H1 (cell line): ENCODE measurements at regions not wholly inside any gene's neighbourhood (a gene's known extent, or its start where the extent isn't known, plus 50 kb on each side); places are given as distances from the start of the nearest gene placed in this dataset.

ENCODE experiments used
- CTCF ChIA-PET: fragments of 300-600 bp; sonication (Branson Sonifier 250); formaldehyde crosslinking; loops from one replicate; lab custom pipeline; 2021; ENCODE audit not compliant: partially characterized antibody; lab: Charles Lee
- POLR2A ChIA-PET: fragments of 300-600 bp; sonication (Branson Sonifier 250); formaldehyde crosslinking; loops from one replicate; lab custom pipeline; 2021; ENCODE audit warnings: inconsistent platforms; ENCODE audit not compliant: partially characterized antibody; lab: Charles Lee
- DNase-seq, 2 experiments: peaks; one replicate each; pipeline versions ENCODE4 v3.0.0 to v3.0.0-alpha.2; 2010 to 2022; ENCODE audit warnings: low spot score in 2 of 2, low read depth in 1 of 2, mixed read lengths in 1 of 2
- FAIRE-seq: peaks from 2 replicates; lab custom pipeline; 2011; peaks lifted over from hg19 to GRCh38; lab: Jason Lieb, UNC
- H2AFZ ChIP-seq: 2 replicates; pipeline ENCODE4 v1.8.1; 2012; ENCODE audit warnings: low read length, inconsistent platforms
- H2AK5ac ChIP-seq: 2 replicates; pipeline ENCODE4 v1.6.1; 2013; ENCODE audit warnings: low read depth, low read length
- H2BK120ac ChIP-seq: replicated peaks from 2 replicates; pipeline ENCODE3; 2013; ENCODE audit warnings: low read depth, low read length, inconsistent platforms
- H2BK12ac ChIP-seq: 2 replicates; pipeline ENCODE4 v1.6.1; 2013; ENCODE audit warnings: low read depth, low read length
- H2BK15ac ChIP-seq: 2 replicates; pipeline ENCODE4 v1.6.1; 2013; ENCODE audit warnings: low read length
- H2BK20ac ChIP-seq: 2 replicates; pipeline ENCODE4 v1.6.1; 2013; ENCODE audit warnings: low read length
- H2BK5ac ChIP-seq: 2 replicates; pipeline ENCODE4 v1.6.1; 2013; ENCODE audit warnings: low read depth, low read length
- H3K14ac ChIP-seq: 2 replicates; pipeline ENCODE4 v1.6.1; 2013; ENCODE audit warnings: inconsistent platforms; ENCODE audit not compliant: insufficient read length
- H3K18ac ChIP-seq: 2 replicates; pipeline ENCODE4 v1.6.1; 2013; ENCODE audit warnings: low read length; ENCODE audit errors: extremely low read depth
- H3K23ac ChIP-seq: 2 replicates; pipeline ENCODE4 v1.6.1; 2013; ENCODE audit warnings: inconsistent platforms; ENCODE audit not compliant: insufficient read length
- H3K23me2 ChIP-seq: 2 replicates; pipeline ENCODE4 v1.6.1; 2013; ENCODE audit warnings: low read depth, low read length
- H3K27ac ChIP-seq: 2 replicates; pipeline ENCODE4 v1.6.1; 2011; ENCODE audit warnings: low read depth, low read length, inconsistent platforms
- H3K27me3 ChIP-seq, 4 experiments: replicated peaks in 1 of 4; 1 replicate in 1 of 4; 2 replicates in 3 of 4; pipeline versions ENCODE4 v1.6.1 to v1.8.1; 2011 to 2013; ENCODE audit warnings: low read length in 3 of 4, mild to moderate bottlenecking in 3 of 4, inconsistent platforms in 2 of 4, mixed read lengths in 2 of 4, moderate library complexity in 1 of 4; ENCODE audit not compliant: control insufficient read depth in 3 of 4, insufficient read depth in 3 of 4; ENCODE audit errors: extremely low read depth in 1 of 4
- H3K36me3 ChIP-seq, 4 experiments: 2 replicates each; pipeline versions ENCODE4 v1.6.1 to v1.8.1; 2011 to 2013; ENCODE audit warnings: mild to moderate bottlenecking in 4 of 4, low read length in 3 of 4, moderate library complexity in 2 of 4, control low read depth in 1 of 4, inconsistent platforms in 1 of 4; ENCODE audit not compliant: insufficient read depth in 4 of 4, control insufficient read depth in 2 of 4
- H3K4ac ChIP-seq: replicated peaks from 2 replicates; pipeline ENCODE3; 2013; ENCODE audit warnings: low read length, low read depth, mixed read lengths, inconsistent platforms; ENCODE audit not compliant: insufficient read length
- H3K4me1 ChIP-seq, 4 experiments: replicated peaks in 1 of 4; 1 replicate in 1 of 4; 2 replicates in 3 of 4; pipeline versions ENCODE4 v1.6.1 to v1.8.1; 2011 to 2013; ENCODE audit warnings: low read length in 3 of 4, inconsistent platforms in 2 of 4, mixed read lengths in 1 of 4; ENCODE audit not compliant: insufficient read depth in 4 of 4, control insufficient read depth in 3 of 4
- H3K4me2 ChIP-seq, 2 experiments: 2 replicates each; pipeline versions ENCODE4 v1.6.1 to v1.8.1; 2011 to 2013; ENCODE audit warnings: low read depth in 2 of 2, low read length in 2 of 2, control low read depth in 1 of 2, inconsistent platforms in 1 of 2, mild to moderate bottlenecking in 1 of 2; ENCODE audit not compliant: insufficient read depth in 1 of 2
- H3K4me3 ChIP-seq, 4 experiments: fragments of 200-600, 300-600 bp in 1 of 4; sonication (generic), shearing (Covaris generic), sonication (Bioruptor Twin) in 1 of 4; 2 replicates each; pipeline versions ENCODE4 v1.5.1 to v1.8.1; 2011 to 2016; ENCODE audit warnings: low read length in 4 of 4, low read depth in 3 of 4, control low read depth in 2 of 4, inconsistent platforms in 2 of 4, mild to moderate bottlenecking in 2 of 4, mixed read lengths in 1 of 4, moderate library complexity in 1 of 4; ENCODE audit not compliant: insufficient read depth in 2 of 4; ENCODE audit errors: extremely low read depth in 1 of 4
- H3K56ac ChIP-seq: replicated peaks from 2 replicates; pipeline ENCODE3; 2013; ENCODE audit warnings: low read depth, mild to moderate bottlenecking, mixed read lengths, low read length, inconsistent platforms; ENCODE audit not compliant: insufficient read length
- H3K79me1 ChIP-seq: 2 replicates; pipeline ENCODE4 v1.6.1; 2013; ENCODE audit warnings: low read depth, low read length, control low read depth
- H3K79me2 ChIP-seq, 2 experiments: 2 replicates each; pipeline versions ENCODE4 v1.6.1 to v1.8.1; 2012 to 2013; ENCODE audit warnings: low read length in 2 of 2, mild to moderate bottlenecking in 2 of 2, inconsistent platforms in 1 of 2; ENCODE audit not compliant: insufficient read depth in 2 of 2, control insufficient read depth in 1 of 2
- H3K9ac ChIP-seq, 4 experiments: replicated peaks in 1 of 4; 1 replicate in 1 of 4; 2 replicates in 3 of 4; pipeline versions ENCODE4 v1.6.1 to v1.8.1; 2011 to 2013; ENCODE audit warnings: low read depth in 3 of 4, low read length in 3 of 4, control low read depth in 2 of 4, mild to moderate bottlenecking in 2 of 4, moderate library complexity in 2 of 4, inconsistent platforms in 1 of 4; ENCODE audit errors: extremely low read depth in 1 of 4
- H3K9me3 ChIP-seq, 2 experiments: 2 replicates each; pipeline versions ENCODE4 v1.6.1 to v1.8.1; 2012 to 2013; ENCODE audit warnings: mild to moderate bottlenecking in 2 of 2, moderate library complexity in 2 of 2, control low read depth in 1 of 2, inconsistent platforms in 1 of 2, low read depth in 1 of 2, low read length in 1 of 2, mixed read lengths in 1 of 2; ENCODE audit not compliant: insufficient read depth in 2 of 2
- H4K20me1 ChIP-seq, 2 experiments: replicated peaks in 1 of 2; 2 replicates each; pipeline versions ENCODE3 to v1.8.1; 2011 to 2013; ENCODE audit warnings: inconsistent platforms in 2 of 2, low read length in 2 of 2, mild to moderate bottlenecking in 1 of 2; ENCODE audit not compliant: insufficient read depth in 2 of 2, control insufficient read depth in 1 of 2
- H4K5ac ChIP-seq: 2 replicates; pipeline ENCODE4 v1.6.1; 2013; ENCODE audit warnings: low read length, low read depth, mixed read lengths, inconsistent platforms; ENCODE audit not compliant: insufficient read length
- H4K8ac ChIP-seq: 2 replicates; pipeline ENCODE4 v1.8.0; 2013; ENCODE audit warnings: mild to moderate bottlenecking, moderate library complexity, low read length, inconsistent platforms; ENCODE audit not compliant: insufficient read depth; ENCODE audit errors: extremely low read depth
- H4K91ac ChIP-seq: replicated peaks from 2 replicates; pipeline ENCODE3; 2013; ENCODE audit warnings: low read length, mixed read lengths, inconsistent platforms; ENCODE audit not compliant: insufficient read length
- HDAC2 ChIP-seq, 2 experiments: fragments of 300-600 bp in 1 of 2; sonication (generic) in 1 of 2; IDR thresholded peaks; 2 replicates each; pipeline ENCODE4 v1.6.1; 2011 to 2012; ENCODE audit warnings: low read depth in 2 of 2, low read length in 2 of 2, mild to moderate bottlenecking in 2 of 2, moderate library complexity in 2 of 2, borderline replicate concordance in 1 of 2, inconsistent platforms in 1 of 2
- PHF8 ChIP-seq: fragments of 200-600 bp; sonication (generic); conservative IDR thresholded peaks from 2 replicates; pipeline ENCODE4 v1.7.1; 2012; ENCODE audit warnings: low read depth, mild to moderate bottlenecking, inconsistent platforms, low read length, moderate library complexity
- POLR2A ChIP-seq, 2 experiments: IDR thresholded peaks; 1 replicate in 1 of 2; 2 replicates in 1 of 2; pipeline ENCODE4 v1.6.1; 2011; ENCODE audit warnings: low read depth in 2 of 2, low read length in 2 of 2, mild to moderate bottlenecking in 2 of 2; ENCODE audit errors: control extremely low read depth in 1 of 2
- POU5F1 ChIP-seq: IDR thresholded peaks from 2 replicates; pipeline ENCODE4 v1.6.1; 2011; ENCODE audit warnings: low read depth, mild to moderate bottlenecking, low read length, moderate library complexity
- WGBS, 2 experiments: shearing (Covaris generic) in 1 of 2; methylation state at CpG; one replicate each; pipeline versions ENCODE4 v1.1.6 to v1.1.7; 2013 to 2015; ENCODE audit warnings: low lambda C conversion rate in 2 of 2, mixed read lengths in 2 of 2, inconsistent platforms in 1 of 2, low coverage in 1 of 2, missing lambda C conversion rate in 1 of 2; ENCODE audit not compliant: insufficient replicate concordance in 2 of 2, insufficient coverage in 1 of 2, insufficient read length in 1 of 2; ENCODE audit errors: extremely low coverage in 1 of 2, missing lambda C conversion rate in 1 of 2; 5-methylcytosine and 5-hydroxymethylcytosine counted together

DNA sequence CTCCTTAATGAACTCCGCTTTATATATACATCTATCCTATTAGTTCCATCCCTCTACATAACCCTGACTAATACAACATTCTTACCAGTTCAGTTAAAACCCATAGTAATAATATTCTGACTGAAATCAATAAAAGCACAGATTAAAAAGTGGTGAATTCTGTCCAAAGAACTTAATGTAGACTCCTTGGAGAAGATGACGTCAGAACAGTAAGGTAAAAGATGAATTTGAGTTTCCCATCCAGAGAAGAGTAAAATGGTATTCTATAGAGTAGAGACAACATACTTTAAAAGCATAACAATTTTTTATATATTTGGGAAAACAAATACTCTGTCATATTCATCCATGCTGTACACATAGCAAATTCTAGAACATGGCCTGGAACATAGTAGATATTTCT lies 418.0 kb upstream of the SYT1 start:
- H3K56ac ChIP-seq = no peak overlapping the region
- H4K5ac ChIP-seq = no peak overlapping the region
- H3K14ac ChIP-seq = no peak overlapping the region
- no peak overlapping the region for H3K4me3 ChIP-seq
- H3K79me2 ChIP-seq = no peaks in the 10 kb centered on the region
- H2BK120ac ChIP-seq = no peak overlapping the region
- H3K79me1 ChIP-seq = no peaks in the 10 kb centered on the region
- DNase-seq (no peak), FAIRE-seq (no peak)
- no peaks in the 10 kb centered on the region for H3K36me3 ChIP-seq
- no peak overlapping the region for H2AK5ac ChIP-seq
- no peak overlapping the region for H3K18ac ChIP-seq
- H3K9me3 ChIP-seq = no peaks in the 10 kb centered on the region
- no peak overlapping the region for H3K9ac ChIP-seq
- H3K4me1 ChIP-seq = no peaks in the 10 kb centered on the region
- ChIA-PET CTCF (interaction anchor here (1.2 kb wide), 1 partner anchor 13 kb away, joined by 3 read pairs; no protein-coding TSS in a partner anchor), POLR2A (no interaction called here)
- no peak overlapping the region for H2AFZ ChIP-seq
- H4K8ac ChIP-seq = no peak overlapping the region
- H3K23ac ChIP-seq = no peak overlapping the region
- 97% methylated on average over 2 of the region's 2 CpGs; no CpG with 5 or more reads in 1 of the 2 experiments for WGBS, 2 experiments
- H2BK15ac ChIP-seq = no peak overlapping the region
- no peak overlapping the region for H3K4ac ChIP-seq
- H3K23me2 ChIP-seq = no peaks in the 10 kb centered on the region
- H3K27me3 ChIP-seq = no peaks in the 10 kb centered on the region
- no peaks in the 10 kb centered on the region for H4K20me1 ChIP-seq
- no peak overlapping the region for H3K4me2 ChIP-seq
- H4K91ac ChIP-seq = no peak overlapping the region
- H2BK20ac ChIP-seq = no peak overlapping the region
- H2BK12ac ChIP-seq = no peak overlapping the region
- H2BK5ac ChIP-seq = no peak overlapping the region
- H3K27ac ChIP-seq = no peak overlapping the region
- TF ChIP-seq HDAC2 (IDR thresholded peaks at IDR 0.05; ENCODE audit: borderline replicate concordance in 1 of 2, low read depth in 2 of 2, low read length in 2 of 2) (no peak), POU5F1 (no peak), POLR2A (IDR thresholded peaks at IDR 0.05; ENCODE audit: control extremely low read depth in 1 of 2, low read depth in 2 of 2, low read length in 2 of 2) (no peak), PHF8 (no peak)
